HG03342 (cell line): ENCODE measurements at regions not wholly inside any gene's neighbourhood (a gene's known extent, or its start where the extent isn't known, plus 50 kb on each side); places are given as distances from the start of the nearest gene placed in this dataset.
"Not testable (repeated sequence)": the region's sequence is repeated elsewhere in the genome, so short reads cannot be mapped to it uniquely, and the experiment has no call there.

Experiments used
- ATAC-seq: cut with Tn5 transposase; IDR thresholded peaks from one replicate; pipeline ENCODE4 v1.9.1; 2021; ENCODE audit warnings: mild to moderate bottlenecking, moderate library complexity; ENCODE audit not compliant: unreplicated experiment

GRCh38 chr3:14272959-14273560 is 94.4 kb downstream of the LSM3 start:
- not testable (repeated sequence) for ATAC-seq

GRCh38 chr3:14273901-14274611 is 95.4 kb downstream of the LSM3 start:
- no peak for ATAC-seq

GRCh38 chr3:14274612-14274936 is 96.0 kb downstream of the LSM3 start:
- ATAC-seq = no peak

GRCh38 chr3:14274999-14275961 is 96.7 kb downstream of the LSM3 start:
- ATAC-seq = no peak

- ATAC-seq = no peak
These were observed 97.6 kb downstream of the LSM3 start for GRCh38 chr3:14275962-14276909.

GRCh38 chr3:14277557-14277956 is 98.9 kb downstream of the LSM3 start:
- no peak for ATAC-seq

GRCh38 chr3:14278265-14278798 is 99.7 kb downstream of the LSM3 start:
- no peak for ATAC-seq

GRCh38 chr3:14278799-14279625 is 100.4 kb downstream of the LSM3 start:
- ATAC-seq = no peak

- ATAC-seq = no peak
These were observed 101.0 kb downstream of the LSM3 start for GRCh38 chr3:14279626-14280061.

- ATAC-seq = no peak
These were observed 101.7 kb downstream of the LSM3 start for GRCh38 chr3:14280326-14280725.

- no peak for ATAC-seq
These were observed 102.4 kb downstream of the LSM3 start for GRCh38 chr3:14281053-14281452.

- no peak for ATAC-seq
These were observed 103.5 kb downstream of the LSM3 start for GRCh38 chr3:14282001-14282705.

GRCh38 chr3:14282706-14283075 is 104.1 kb downstream of the LSM3 start:
- no peak for ATAC-seq

- no peak for ATAC-seq
These were observed 104.6 kb downstream of the LSM3 start for GRCh38 chr3:14283092-14283812.

GRCh38 chr3:14283813-14284438 is 105.3 kb downstream of the LSM3 start:
- ATAC-seq = no peak

GRCh38 chr3:14284694-14285547 is 106.3 kb downstream of the LSM3 start:
- ATAC-seq = no peak

- no peak for ATAC-seq
These were observed 106.9 kb downstream of the LSM3 start for GRCh38 chr3:14285548-14285925.
